GM23338 (cell line): ENCODE measurements at regions not wholly inside any gene's neighbourhood (a gene's known extent, or its start where the extent isn't known, plus 50 kb on each side); places are given as distances from the start of the nearest gene placed in this dataset.
"Not testable (repeated sequence)": the region's sequence is repeated elsewhere in the genome, so short reads cannot be mapped to it uniquely, and the experiment has no call there.

ENCODE experiments used
- ATAC-seq: fragments of 200-7000 bp; cut with Tn5 transposase; 3 replicates; pipeline ENCODE4 v1.9.1; 2020
- DNase-seq: peaks from one replicate; pipeline ENCODE4 v3.0.0-alpha.2; 2015; ENCODE audit warnings: low spot score
- H2AFZ ChIP-seq: fragments of 200-600 bp; sonication (generic); 2 replicates; pipeline ENCODE4 v1.8.0; 2016; ENCODE audit warnings: antibody characterized with exemption, mild to moderate bottlenecking, moderate library complexity
- H3F3A ChIP-seq: fragments of 200-600 bp; sonication (generic); replicated peaks from 2 replicates; pipeline ENCODE4 v1.8.0; 2017; ENCODE audit warnings: antibody characterized with exemption, mixed run types, low read depth
- H3K27ac ChIP-seq: fragments of 200-600 bp; sonication (generic); 2 replicates; pipeline ENCODE4 v1.6.1; 2016; ENCODE audit warnings: low read depth
- H3K27me3 ChIP-seq: fragments of 200-600 bp; sonication (generic); 2 replicates; pipeline ENCODE4 v1.8.0; 2016; ENCODE audit warnings: mild to moderate bottlenecking, mixed run types, moderate library complexity; ENCODE audit not compliant: insufficient read depth
- H3K36me3 ChIP-seq: fragments of 200-600 bp; sonication (generic); 2 replicates; pipeline ENCODE4 v1.8.0; 2016; ENCODE audit warnings: mild to moderate bottlenecking; ENCODE audit not compliant: insufficient read depth
- H3K4me1 ChIP-seq: fragments of 200-600 bp; sonication (generic); 2 replicates; pipeline ENCODE4 v1.8.0; 2016; ENCODE audit warnings: mild to moderate bottlenecking, moderate library complexity; ENCODE audit not compliant: insufficient read depth
- H3K4me2 ChIP-seq: fragments of 200-600 bp; sonication (generic); 2 replicates; pipeline ENCODE4 v1.7.1; 2017; ENCODE audit warnings: mixed run types
- H3K4me3 ChIP-seq: fragments of 200-600 bp; sonication (generic); 2 replicates; pipeline ENCODE4 v1.6.1; 2016; ENCODE audit warnings: mixed run types
- H3K79me2 ChIP-seq: fragments of 200-600 bp; sonication (generic); replicated peaks from 2 replicates; pipeline ENCODE4 v1.8.0; 2017; ENCODE audit warnings: mild to moderate bottlenecking; ENCODE audit not compliant: insufficient read depth
- H3K9me2 ChIP-seq: fragments of 200-600 bp; sonication (generic); 2 replicates; pipeline ENCODE4 v1.8.0; 2017; ENCODE audit not compliant: insufficient read depth
- H4K20me1 ChIP-seq: fragments of 200-600 bp; sonication (generic); replicated peaks from 2 replicates; pipeline ENCODE4 v1.8.0; 2017; ENCODE audit warnings: mild to moderate bottlenecking; ENCODE audit not compliant: insufficient read depth
- H3K27ac Mint-ChIP-seq: 2 replicates; pipeline ENCODE4 v1.8.0; 2020; ENCODE audit warnings: inconsistent platforms, mild to moderate bottlenecking, moderate library complexity, mixed read lengths
- H3K27me3 Mint-ChIP-seq: 3 replicates; pipeline ENCODE4 v1.8.0; 2022; ENCODE audit warnings: low read depth, mild to moderate bottlenecking, moderate library complexity, mixed read lengths, inconsistent platforms; ENCODE audit not compliant: insufficient read depth, poor library complexity
- H3K36me3 Mint-ChIP-seq: 3 replicates; pipeline ENCODE4 v1.8.0; 2021; ENCODE audit warnings: low read depth, mild to moderate bottlenecking, inconsistent platforms, moderate library complexity, mixed read lengths
- H3K4me1 Mint-ChIP-seq: 3 replicates; pipeline ENCODE4 v1.8.0; 2020; ENCODE audit warnings: mild to moderate bottlenecking, inconsistent platforms, mixed read lengths
- H3K4me3 Mint-ChIP-seq: 3 replicates; pipeline ENCODE4 v1.8.0; 2021; ENCODE audit warnings: moderate library complexity, mild to moderate bottlenecking, inconsistent platforms, mixed read lengths
- H3K9me3 Mint-ChIP-seq: 3 replicates; pipeline ENCODE4 v1.8.0; 2020; ENCODE audit warnings: moderate library complexity, mild to moderate bottlenecking, inconsistent platforms, mixed read lengths
- JUNB ChIP-seq: IDR thresholded peaks from one replicate; pipeline ENCODE4 v1.6.1; 2016; ENCODE audit warnings: antibody characterized with exemption; ENCODE audit not compliant: unreplicated experiment
- NANOG ChIP-seq: IDR thresholded peaks from 2 replicates; pipeline ENCODE4 v1.6.1; 2016; ENCODE audit warnings: antibody characterized with exemption, borderline replicate concordance
- POLR2AphosphoS5 ChIP-seq: IDR thresholded peaks from 2 replicates; pipeline ENCODE4 v1.6.1; 2016; ENCODE audit warnings: antibody characterized with exemption, low read depth
- STAT1 ChIP-seq: IDR thresholded peaks from one replicate; pipeline ENCODE4 v1.6.1; 2016; ENCODE audit warnings: antibody characterized with exemption; ENCODE audit not compliant: unreplicated experiment
- ZNF114 ChIP-seq: fragments of 250-450 bp; sonication (Bioruptor Pico); IDR thresholded peaks from 2 replicates; pipeline ENCODE4 v1.5.0; 2020; ENCODE audit warnings: mild to moderate bottlenecking, moderate library complexity
- TF ChIP-seq, protein P1 (sequence below), 2 experiments: fragments of 200-600 bp in 1 of 2; sonication (generic) in 1 of 2; conservative IDR thresholded peaks; 2 replicates each; pipeline versions ENCODE4 v1.5.1 to v1.6.1; 2016 to 2017; ENCODE audit warnings: antibody characterized with exemption in 2 of 2, low read depth in 2 of 2, mild to moderate bottlenecking in 2 of 2, moderate library complexity in 1 of 2

DNA sequence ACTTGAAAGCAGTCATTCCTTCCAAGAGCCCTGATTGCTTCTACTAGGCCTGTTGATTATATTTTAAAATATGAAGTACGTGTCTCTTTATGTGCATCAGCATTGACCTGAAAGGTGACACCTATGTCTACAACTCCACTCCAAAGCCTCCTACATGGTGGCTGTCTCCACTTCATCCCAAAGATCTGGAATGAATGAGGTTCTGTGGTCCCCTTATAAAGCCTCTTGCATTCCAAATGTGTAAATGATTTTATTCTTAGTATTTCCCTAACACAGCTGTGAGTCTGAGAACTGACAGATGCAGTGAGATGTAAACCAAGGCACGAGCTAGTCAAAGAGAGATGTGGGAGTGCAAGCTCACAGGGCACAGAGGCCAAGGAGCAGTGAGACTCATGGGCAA, 176.0 kb upstream of the SVIL start:
- Mint-ChIP-seq H3K27ac (no peak overlapping the region), H3K27me3 (peaks cover 3% of the 10 kb centered on the region), H3K4me1 (no peaks in the 10 kb centered on the region), H3K4me3 (no peak overlapping the region), H3K36me3 (no peaks in the 10 kb centered on the region), H3K9me3 (no peaks in the 10 kb centered on the region)
- no peaks in the 10 kb centered on the region for H4K20me1 ChIP-seq
- no peaks in the 10 kb centered on the region for H3K4me1 ChIP-seq
- no peak for TF ChIP-seq NANOG
- TF ChIP-seq, protein P1, sequence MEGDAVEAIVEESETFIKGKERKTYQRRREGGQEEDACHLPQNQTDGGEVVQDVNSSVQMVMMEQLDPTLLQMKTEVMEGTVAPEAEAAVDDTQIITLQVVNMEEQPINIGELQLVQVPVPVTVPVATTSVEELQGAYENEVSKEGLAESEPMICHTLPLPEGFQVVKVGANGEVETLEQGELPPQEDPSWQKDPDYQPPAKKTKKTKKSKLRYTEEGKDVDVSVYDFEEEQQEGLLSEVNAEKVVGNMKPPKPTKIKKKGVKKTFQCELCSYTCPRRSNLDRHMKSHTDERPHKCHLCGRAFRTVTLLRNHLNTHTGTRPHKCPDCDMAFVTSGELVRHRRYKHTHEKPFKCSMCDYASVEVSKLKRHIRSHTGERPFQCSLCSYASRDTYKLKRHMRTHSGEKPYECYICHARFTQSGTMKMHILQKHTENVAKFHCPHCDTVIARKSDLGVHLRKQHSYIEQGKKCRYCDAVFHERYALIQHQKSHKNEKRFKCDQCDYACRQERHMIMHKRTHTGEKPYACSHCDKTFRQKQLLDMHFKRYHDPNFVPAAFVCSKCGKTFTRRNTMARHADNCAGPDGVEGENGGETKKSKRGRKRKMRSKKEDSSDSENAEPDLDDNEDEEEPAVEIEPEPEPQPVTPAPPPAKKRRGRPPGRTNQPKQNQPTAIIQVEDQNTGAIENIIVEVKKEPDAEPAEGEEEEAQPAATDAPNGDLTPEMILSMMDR (conservative IDR thresholded peaks at IDR 0.05; ENCODE audit: low read depth in 2 of 2) = no peak
- no peaks in the 10 kb centered on the region for H3K27me3 ChIP-seq
- H3K9me2 ChIP-seq = no peaks in the 10 kb centered on the region
- H3K4me3 ChIP-seq = no peak overlapping the region
- H3K79me2 ChIP-seq = no peaks in the 10 kb centered on the region
- no peak for ATAC-seq
- no peak overlapping the region for H3K4me2 ChIP-seq
- H3K27ac ChIP-seq = no peak overlapping the region
- no peaks in the 10 kb centered on the region for H3K36me3 ChIP-seq
- no peak overlapping the region for H2AFZ ChIP-seq
- no peaks in the 10 kb centered on the region for H3F3A ChIP-seq
- DNase-seq = no peak

- H3K4me1 Mint-ChIP-seq, H3K27me3 ChIP-seq, H3K36me3 ChIP-seq, H3K9me3 Mint-ChIP-seq, ATAC-seq, DNase-seq, H3K27me3 Mint-ChIP-seq, H2AFZ ChIP-seq, H3K36me3 Mint-ChIP-seq, H3K9me2 ChIP-seq, H3K27ac Mint-ChIP-seq, H3K27ac ChIP-seq, H3K4me2 ChIP-seq, H3K4me3 ChIP-seq, H3F3A ChIP-seq, H3K79me2 ChIP-seq, H4K20me1 ChIP-seq, H3K4me3 Mint-ChIP-seq, H3K4me1 ChIP-seq: not testable (repeated sequence)
Measured at GRCh38 chr10:29810231-29810630, 175.5 kb upstream of the SVIL start.

- peaks cover 2% of the 10 kb centered on the region for H3K27me3 Mint-ChIP-seq
- H3K4me1 ChIP-seq = no peaks in the 10 kb centered on the region
- H3K4me2 ChIP-seq = no peak overlapping the region
- H4K20me1 ChIP-seq = no peaks in the 10 kb centered on the region
- H3K79me2 ChIP-seq = no peaks in the 10 kb centered on the region
- H3K9me3 Mint-ChIP-seq = no peaks in the 10 kb centered on the region
- H3K4me1 Mint-ChIP-seq = no peaks in the 10 kb centered on the region
- no peaks in the 10 kb centered on the region for H3K36me3 ChIP-seq
- no peak overlapping the region for H2AFZ ChIP-seq
- no peak for ATAC-seq
- no peak for TF ChIP-seq JUNB
- no peak for TF ChIP-seq STAT1
- TF ChIP-seq ZNF114 = no peak
- TF ChIP-seq POLR2AphosphoS5 = no peak
- no peaks in the 10 kb centered on the region for H3K27me3 ChIP-seq
- no peak overlapping the region for H3K27ac ChIP-seq
- no peaks in the 10 kb centered on the region for H3F3A ChIP-seq
- H3K4me3 Mint-ChIP-seq = no peak overlapping the region
- DNase-seq = no peak
- no peak overlapping the region for H3K4me3 ChIP-seq
- H3K9me2 ChIP-seq = no peaks in the 10 kb centered on the region
- no peak overlapping the region for H3K27ac Mint-ChIP-seq
- H3K36me3 Mint-ChIP-seq = no peaks in the 10 kb centered on the region
Measured at GRCh38 chr10:29809383-29809782, 174.6 kb upstream of the SVIL start.
